H9 (cell line): ENCODE measurements at regions not wholly inside any gene's neighbourhood (a gene's known extent, or its start where the extent isn't known, plus 50 kb on each side); places are given as distances from the start of the nearest gene placed in this dataset.

Source experiments
- DNase-seq: peaks from one replicate; pipeline ENCODE4 v3.0.0-alpha.2; 2017
- H2AFZ ChIP-seq: one replicate; pipeline ENCODE4 v1.6.1; 2013; ENCODE audit warnings: mild to moderate bottlenecking, low read length, control low read depth, moderate library complexity
- H2AK5ac ChIP-seq: 2 replicates; pipeline ENCODE4 v1.6.1; 2013; ENCODE audit warnings: low read length, control low read depth, mixed read lengths; ENCODE audit not compliant: insufficient read length
- H2BK120ac ChIP-seq: one replicate; pipeline ENCODE4 v1.6.1; 2013; ENCODE audit warnings: low read depth, mild to moderate bottlenecking, low read length, control low read depth, inconsistent platforms; ENCODE audit not compliant: poor library complexity, severe bottlenecking
- H2BK12ac ChIP-seq: 2 replicates; pipeline ENCODE4 v1.6.1; 2013; ENCODE audit warnings: low read length, control low read depth, mixed read lengths, low read depth; ENCODE audit not compliant: insufficient read length
- H2BK15ac ChIP-seq: 2 replicates; pipeline ENCODE4 v1.6.1; 2013; ENCODE audit warnings: low read depth, low read length, control low read depth
- H2BK20ac ChIP-seq: one replicate; pipeline ENCODE4 v1.6.1; 2013; ENCODE audit warnings: low read depth, mild to moderate bottlenecking, low read length, control low read depth, inconsistent platforms; ENCODE audit not compliant: poor library complexity, severe bottlenecking
- H2BK5ac ChIP-seq: 2 replicates; pipeline ENCODE4 v1.6.1; 2013; ENCODE audit warnings: low read length, control low read depth, mixed read lengths; ENCODE audit not compliant: insufficient read length
- H3K14ac ChIP-seq: 2 replicates; pipeline ENCODE4 v1.6.1; 2013; ENCODE audit warnings: low read length, control low read depth; ENCODE audit not compliant: insufficient read depth
- H3K18ac ChIP-seq: 2 replicates; pipeline ENCODE4 v1.6.1; 2013; ENCODE audit warnings: low read depth, mild to moderate bottlenecking, mixed read lengths, low read length, control low read depth; ENCODE audit not compliant: insufficient read length
- H3K23ac ChIP-seq: 2 replicates; pipeline ENCODE4 v1.6.1; 2013; ENCODE audit warnings: low read length, control low read depth, mixed read lengths, low read depth; ENCODE audit not compliant: insufficient read length
- H3K23me2 ChIP-seq: 2 replicates; pipeline ENCODE4 v1.6.1; 2013; ENCODE audit warnings: low read depth, mild to moderate bottlenecking, mixed read lengths, low read length, control low read depth; ENCODE audit not compliant: insufficient read length, poor library complexity, severe bottlenecking
- H3K27ac ChIP-seq: 2 replicates; pipeline ENCODE4 v1.5.1; 2013; ENCODE audit warnings: low read length, control low read depth, mixed read lengths, low read depth; ENCODE audit not compliant: insufficient read length
- H3K27me3 ChIP-seq: 2 replicates; pipeline ENCODE4 v1.6.1; 2013; ENCODE audit warnings: low read length, control low read depth, inconsistent platforms; ENCODE audit not compliant: insufficient read depth
- H3K4ac ChIP-seq: 2 replicates; pipeline ENCODE4 v1.6.1; 2013; ENCODE audit warnings: low read depth, mild to moderate bottlenecking, control low read depth, inconsistent platforms, low read length, moderate library complexity
- H3K4me1 ChIP-seq: 2 replicates; pipeline ENCODE4 v1.6.1; 2013; ENCODE audit warnings: low read length, control low read depth, inconsistent platforms; ENCODE audit not compliant: insufficient read depth
- H3K4me2 ChIP-seq: 2 replicates; pipeline ENCODE4 v1.6.1; 2013; ENCODE audit warnings: low read length, control low read depth, mixed read lengths; ENCODE audit not compliant: insufficient read length, insufficient read depth
- H3K56ac ChIP-seq: 2 replicates; pipeline ENCODE4 v1.6.1; 2013; ENCODE audit warnings: low read depth, mild to moderate bottlenecking, mixed read lengths, low read length, control low read depth; ENCODE audit not compliant: insufficient read length
- H3K79me1 ChIP-seq: 2 replicates; pipeline ENCODE4 v1.6.1; 2013; ENCODE audit warnings: low read depth, mild to moderate bottlenecking, moderate library complexity, low read length, control low read depth, inconsistent platforms; ENCODE audit not compliant: insufficient read depth, poor library complexity, severe bottlenecking
- H3K79me2 ChIP-seq: 2 replicates; pipeline ENCODE4 v1.6.1; 2013; ENCODE audit warnings: low read length, control low read depth, inconsistent platforms; ENCODE audit not compliant: insufficient read depth
- H3K9ac ChIP-seq: 2 replicates; pipeline ENCODE4 v1.6.1; 2013; ENCODE audit warnings: low read length, control low read depth, mixed read lengths; ENCODE audit not compliant: insufficient read length; ENCODE audit errors: extremely low read depth
- H3K9me3 ChIP-seq: one replicate; pipeline ENCODE4 v1.6.1; 2013; ENCODE audit warnings: low read depth, low read length, inconsistent platforms; ENCODE audit not compliant: control insufficient read depth
- H3T11ph ChIP-seq: one replicate; pipeline ENCODE4 v1.6.1; 2013; ENCODE audit warnings: mild to moderate bottlenecking, low read length, control low read depth, inconsistent platforms
- H4K20me1 ChIP-seq: one replicate; pipeline ENCODE4 v1.6.1; 2013; ENCODE audit not compliant: control insufficient read depth, insufficient read length, insufficient read depth
- H4K5ac ChIP-seq: 2 replicates; pipeline ENCODE4 v1.6.1; 2013; ENCODE audit warnings: low read depth, mild to moderate bottlenecking, mixed read lengths, low read length, control low read depth; ENCODE audit not compliant: insufficient read length
- H4K8ac ChIP-seq: replicated peaks from 2 replicates; pipeline ENCODE4 v1.6.1; 2013; ENCODE audit warnings: low read length, control low read depth, mixed read lengths, low read depth; ENCODE audit not compliant: insufficient read length
- H4K91ac ChIP-seq: 2 replicates; pipeline ENCODE4 v1.6.1; 2013; ENCODE audit warnings: low read depth, mild to moderate bottlenecking, moderate library complexity, mixed read lengths, low read length, control low read depth; ENCODE audit not compliant: insufficient read length
- H3K27ac Mint-ChIP-seq, 3 experiments: 2 replicates in 2 of 3; 3 replicates in 1 of 3; pipeline ENCODE4 v1.8.0; 2020 to 2021; ENCODE audit warnings: mixed read lengths in 3 of 3, mild to moderate bottlenecking in 1 of 3, moderate library complexity in 1 of 3
- H3K27me3 Mint-ChIP-seq: 2 replicates; pipeline ENCODE4 v1.8.0; 2021; ENCODE audit warnings: low read depth, mild to moderate bottlenecking, moderate library complexity, mixed read lengths
- H3K36me3 Mint-ChIP-seq, 3 experiments: 2 replicates in 2 of 3; 3 replicates in 1 of 3; pipeline ENCODE4 v1.8.0; 2020 to 2021; ENCODE audit warnings: low read depth in 3 of 3, mixed read lengths in 3 of 3; ENCODE audit not compliant: insufficient read depth in 1 of 3
- H3K4me1 Mint-ChIP-seq, 2 experiments: 2 replicates each; pipeline ENCODE4 v1.8.0; 2020; ENCODE audit warnings: mixed read lengths in 2 of 2
- H3K4me3 Mint-ChIP-seq, 2 experiments: 2 replicates in 1 of 2; 3 replicates in 1 of 2; pipeline ENCODE4 v1.8.0; 2020 to 2021; ENCODE audit warnings: mild to moderate bottlenecking in 2 of 2, mixed read lengths in 2 of 2, moderate library complexity in 1 of 2
- H3K9me3 Mint-ChIP-seq, 2 experiments: 2 replicates in 1 of 2; 3 replicates in 1 of 2; pipeline ENCODE4 v1.8.0; 2020; ENCODE audit warnings: mild to moderate bottlenecking in 2 of 2, mixed read lengths in 2 of 2, moderate library complexity in 1 of 2
- WGBS: extraction: QIAGEN DNeasy Blood & Tissue Kit; methylation state at CpG from one replicate; pipeline ENCODE4 v1.1.7; 2013; ENCODE audit warnings: missing lambda C conversion rate, low lambda C conversion rate, mixed read lengths; ENCODE audit not compliant: insufficient read length; ENCODE audit errors: extremely low coverage; 5-methylcytosine and 5-hydroxymethylcytosine counted together
- TF ChIP-seq, protein P1 (sequence below): fragments of 200-600 bp; sonication (generic); conservative IDR thresholded peaks from 3 replicates; pipeline ENCODE4 v1.8.0; 2021; ENCODE audit warnings: antibody characterized with exemption, mild to moderate bottlenecking

GRCh38 chr6:165820407-165820806 lies 157.4 kb upstream of the PDE10A start:
- Histone ChIP-seq H3K9ac (no peak overlapping the region), H2BK15ac (no peak overlapping the region), H2AFZ (no peak overlapping the region), H3K4me1 (peaks cover 15% of the 10 kb centered on the region; the same call in 1 of the 2 replicates), H2BK120ac (no peak overlapping the region), H3K27me3 (no peaks in the 10 kb centered on the region), H3K23me2 (no peaks in the 10 kb centered on the region), H2BK5ac (no peak overlapping the region), H3K23ac (no peak overlapping the region), H3K79me1 (no peaks in the 10 kb centered on the region), H3K9me3 (no peaks in the 10 kb centered on the region), H2BK12ac (no peak overlapping the region), H3K79me2 (no peaks in the 10 kb centered on the region), H3T11ph (no peak overlapping the region), H2BK20ac (no peak overlapping the region), H3K4me2 (no peak overlapping the region), H3K18ac (no peak overlapping the region), H3K56ac (no peak overlapping the region), H4K91ac (no peak overlapping the region), H4K20me1 (no peaks in the 10 kb centered on the region), H3K14ac (no peak overlapping the region), H2AK5ac (no peak overlapping the region), H4K5ac (no peak overlapping the region), H3K4ac (no peak overlapping the region), H3K27ac (no peak overlapping the region), H4K8ac (no peak overlapping the region)
- WGBS = no CpG with 5 or more reads among the region's 4 CpGs
- Mint-ChIP-seq H3K9me3 (no peaks in the 10 kb centered on the region; a peak in 1 of 5 replicates), H3K27ac (no peak overlapping the region; a peak in 1 of 7 replicates), H3K27me3 (peaks cover 9% of the 10 kb centered on the region), H3K4me1 (peaks cover 45 to 47% of the 10 kb centered on the region in 2 experiments), H3K4me3 (peak overlapping the region in 1 of 2 experiments; percentile 38; a peak in 1 of 5 replicates), H3K36me3 (no peaks in the 10 kb centered on the region)
- TF ChIP-seq, protein P1, sequence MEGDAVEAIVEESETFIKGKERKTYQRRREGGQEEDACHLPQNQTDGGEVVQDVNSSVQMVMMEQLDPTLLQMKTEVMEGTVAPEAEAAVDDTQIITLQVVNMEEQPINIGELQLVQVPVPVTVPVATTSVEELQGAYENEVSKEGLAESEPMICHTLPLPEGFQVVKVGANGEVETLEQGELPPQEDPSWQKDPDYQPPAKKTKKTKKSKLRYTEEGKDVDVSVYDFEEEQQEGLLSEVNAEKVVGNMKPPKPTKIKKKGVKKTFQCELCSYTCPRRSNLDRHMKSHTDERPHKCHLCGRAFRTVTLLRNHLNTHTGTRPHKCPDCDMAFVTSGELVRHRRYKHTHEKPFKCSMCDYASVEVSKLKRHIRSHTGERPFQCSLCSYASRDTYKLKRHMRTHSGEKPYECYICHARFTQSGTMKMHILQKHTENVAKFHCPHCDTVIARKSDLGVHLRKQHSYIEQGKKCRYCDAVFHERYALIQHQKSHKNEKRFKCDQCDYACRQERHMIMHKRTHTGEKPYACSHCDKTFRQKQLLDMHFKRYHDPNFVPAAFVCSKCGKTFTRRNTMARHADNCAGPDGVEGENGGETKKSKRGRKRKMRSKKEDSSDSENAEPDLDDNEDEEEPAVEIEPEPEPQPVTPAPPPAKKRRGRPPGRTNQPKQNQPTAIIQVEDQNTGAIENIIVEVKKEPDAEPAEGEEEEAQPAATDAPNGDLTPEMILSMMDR = no peak
- no peak for DNase-seq
